ENCODE measurements at regions not wholly inside any gene's neighbourhood (a gene's known extent, or its start where the extent isn't known, plus 50 kb on each side); places are given as distances from the start of the nearest gene placed in this dataset.
"Not testable (repeated sequence)": the region's sequence is repeated elsewhere in the genome, so short reads cannot be mapped to it uniquely, and the experiment has no call there.

DNA sequence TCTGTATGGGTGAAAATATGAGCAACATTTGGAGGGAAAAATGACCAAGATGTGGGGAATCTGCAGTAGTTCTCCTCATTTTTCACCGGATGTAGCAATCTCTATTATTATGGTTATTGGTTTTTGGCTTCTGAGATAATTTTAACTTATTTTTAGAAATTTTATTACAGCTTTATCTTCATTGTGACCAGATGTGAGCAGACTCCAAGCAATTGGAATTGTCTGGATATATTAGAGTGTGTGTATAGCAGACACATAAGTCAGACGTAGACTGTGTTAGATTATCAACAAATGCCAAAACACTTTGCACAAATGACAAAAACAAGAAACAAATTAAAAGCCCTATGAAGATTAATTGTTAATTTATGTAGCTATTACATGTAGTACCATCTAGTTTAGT, 249.1 kb downstream of the DNAJB9 start:
- no peak for DNase-seq

DNA sequence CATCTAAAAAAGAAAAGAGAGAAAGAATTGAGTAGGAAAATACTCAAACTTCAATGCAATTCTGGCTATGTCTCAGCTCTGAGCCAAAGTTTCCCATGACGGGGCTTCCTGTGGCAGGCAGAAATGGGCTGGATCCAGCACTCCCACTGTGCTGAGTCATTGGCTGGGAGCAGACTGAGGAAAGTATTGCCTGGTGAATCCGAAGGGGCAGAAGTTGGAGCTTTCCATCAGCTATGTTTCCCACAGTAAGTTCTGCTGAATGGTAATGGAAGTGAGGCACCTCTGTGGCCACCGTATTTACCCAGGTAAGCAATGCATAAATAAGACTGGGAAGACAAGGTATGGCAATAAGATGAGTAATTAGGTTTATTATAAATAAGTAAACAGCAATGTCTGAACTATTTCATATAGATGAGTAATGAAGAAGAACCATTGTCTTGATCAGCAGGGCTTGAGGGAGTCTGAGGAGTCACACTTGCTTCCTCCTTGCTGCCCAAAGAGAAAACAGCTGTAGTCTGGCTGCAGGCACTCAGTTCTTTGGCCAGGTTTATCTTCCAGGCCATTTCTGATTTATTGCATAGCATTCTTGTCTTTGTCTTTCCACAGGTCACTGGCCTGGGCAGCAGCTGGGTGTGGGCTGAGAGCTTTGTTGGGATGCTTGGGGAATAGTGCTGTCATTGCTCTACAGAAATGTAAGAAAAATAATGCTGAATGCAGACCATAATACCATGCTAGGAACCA, 255.3 kb downstream of the DNAJB9 start:
- no peak for DNase-seq

DNA sequence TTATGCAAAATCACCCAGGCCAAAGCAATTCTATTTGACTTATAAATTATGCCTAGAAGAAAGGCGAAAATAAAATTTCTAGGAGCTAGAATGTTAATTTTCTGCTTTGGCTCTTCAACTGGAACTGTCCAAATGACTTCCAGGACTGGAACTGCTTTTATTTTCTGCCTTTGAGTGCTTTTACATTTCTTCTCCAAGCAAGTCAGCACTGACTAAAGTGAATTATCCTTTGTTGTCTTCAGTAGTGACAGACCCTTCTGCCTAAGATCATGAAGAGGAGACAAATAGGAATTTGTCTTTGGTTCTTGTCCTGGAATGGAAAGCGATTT, 255.9 kb downstream of the DNAJB9 start:
- no peak for DNase-seq

DNA sequence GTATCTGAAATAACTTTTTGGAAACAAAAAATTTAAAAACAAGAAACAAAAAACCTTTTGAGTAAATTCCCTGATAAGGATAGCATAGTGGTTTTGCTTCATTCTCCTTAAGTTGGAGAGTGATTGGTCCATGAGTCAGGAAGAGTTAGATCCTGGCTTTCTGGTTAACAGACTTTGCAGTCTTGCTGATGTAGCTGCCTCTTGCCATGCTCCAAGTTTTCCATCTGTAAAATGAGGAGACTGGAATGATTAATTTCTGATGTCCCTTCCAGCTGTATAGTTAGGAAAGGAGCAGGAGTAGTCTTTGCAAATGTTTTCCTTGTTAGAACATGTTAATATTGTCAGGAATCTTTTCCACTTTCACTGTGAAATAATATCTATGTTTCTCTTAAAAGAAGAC, 266.6 kb downstream of the DNAJB9 start:
- DNase-seq: no peak

DNA sequence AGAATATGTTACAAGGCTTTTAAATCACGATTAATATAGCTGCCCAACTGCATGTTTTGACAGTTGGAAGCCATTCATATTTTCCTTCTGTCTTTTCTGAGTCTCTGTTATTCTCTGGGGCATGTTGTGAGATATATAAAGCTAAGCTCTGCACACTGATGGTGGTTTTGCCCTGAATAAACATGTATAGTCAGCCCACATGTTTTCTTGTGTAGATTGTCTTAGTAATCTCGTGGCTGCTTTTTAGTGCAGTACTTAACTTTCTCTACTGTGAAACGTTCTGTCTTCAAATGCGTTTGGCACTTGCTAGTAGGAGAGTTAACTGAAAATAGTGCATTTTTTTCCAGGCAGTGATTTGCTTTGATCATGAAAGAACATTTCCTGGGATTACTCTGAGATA, 268.5 kb downstream of the DNAJB9 start:
- DNase-seq: no peak

DNA sequence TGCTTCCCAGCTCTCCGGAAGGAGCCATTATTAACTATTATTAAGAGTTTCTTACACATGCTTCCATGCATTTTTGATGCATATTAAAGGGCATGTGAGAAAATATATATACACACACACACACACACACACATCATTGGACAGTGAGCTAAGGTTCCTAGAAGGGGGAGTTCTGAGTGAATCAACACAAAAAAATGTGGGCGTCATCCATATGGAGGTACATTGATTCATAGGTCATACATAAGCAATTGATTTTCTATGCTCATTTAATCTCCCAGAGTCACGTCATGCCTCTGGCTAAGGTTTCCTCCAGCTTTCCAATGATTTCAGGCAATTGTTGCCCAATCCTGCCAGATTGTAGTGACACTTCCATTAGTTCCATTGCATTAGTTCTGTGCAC, 269.4 kb downstream of the DNAJB9 start:
- no peak for DNase-seq

DNA sequence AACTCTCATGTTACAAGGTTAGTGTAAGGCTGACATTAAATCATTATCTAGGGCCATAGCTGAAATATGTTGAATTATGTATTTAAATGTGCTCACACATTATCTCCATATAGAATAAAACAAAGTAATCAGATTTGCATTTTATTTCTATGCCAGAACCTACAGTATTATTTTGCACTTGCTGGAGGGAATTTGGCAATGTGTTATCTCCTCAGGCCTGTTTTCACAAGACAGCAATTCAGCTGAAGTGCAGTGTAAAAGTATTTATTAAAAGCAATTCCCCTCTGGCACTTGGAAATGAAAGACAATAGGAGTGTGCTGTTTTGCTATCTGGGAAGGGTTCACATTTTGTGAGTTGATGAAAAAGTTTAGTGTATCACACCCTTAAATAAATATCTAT, 276.3 kb downstream of the DNAJB9 start:
- DNase-seq: no peak

DNA sequence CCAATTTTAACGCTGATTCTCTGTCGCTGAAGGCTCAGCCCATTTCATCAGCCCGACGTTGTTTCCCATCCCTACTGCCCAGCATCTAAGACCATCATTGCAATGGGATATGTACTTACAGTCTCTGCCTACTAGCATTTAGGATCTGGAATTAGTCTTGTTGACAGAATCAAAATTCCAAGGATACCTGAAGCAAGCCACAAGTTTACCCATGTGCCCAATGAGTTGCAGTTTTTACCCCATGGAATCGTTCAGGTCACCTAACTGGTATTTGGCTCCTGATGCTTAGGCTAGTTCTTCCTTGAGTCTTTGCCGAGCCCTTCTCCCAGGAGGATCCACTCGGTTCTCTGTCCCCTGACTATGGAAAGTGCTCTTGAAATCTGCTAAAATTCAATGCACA, 276.8 kb downstream of the DNAJB9 start:
- DNase-seq: no peak

DNA sequence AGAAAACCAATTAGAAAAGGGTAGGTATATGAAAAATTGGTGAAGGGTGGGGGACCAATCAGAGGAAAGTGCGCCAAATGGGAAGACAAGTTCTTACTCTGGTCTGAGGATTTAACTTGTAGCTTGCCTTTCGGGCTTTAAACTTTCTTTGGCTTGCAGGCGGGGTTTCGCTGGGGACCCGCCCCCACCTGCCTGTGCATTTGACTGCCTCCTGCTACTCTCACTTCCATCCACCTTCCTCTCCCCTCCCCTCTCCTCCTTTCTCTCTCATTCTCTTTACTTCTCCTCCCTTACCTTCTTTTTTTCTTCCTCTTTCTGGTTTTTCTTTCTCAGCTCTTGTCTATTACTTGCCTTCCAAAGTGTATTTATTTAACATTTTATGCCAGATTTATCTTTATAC, 278.8 kb downstream of the DNAJB9 start:
- no peak for DNase-seq

DNA sequence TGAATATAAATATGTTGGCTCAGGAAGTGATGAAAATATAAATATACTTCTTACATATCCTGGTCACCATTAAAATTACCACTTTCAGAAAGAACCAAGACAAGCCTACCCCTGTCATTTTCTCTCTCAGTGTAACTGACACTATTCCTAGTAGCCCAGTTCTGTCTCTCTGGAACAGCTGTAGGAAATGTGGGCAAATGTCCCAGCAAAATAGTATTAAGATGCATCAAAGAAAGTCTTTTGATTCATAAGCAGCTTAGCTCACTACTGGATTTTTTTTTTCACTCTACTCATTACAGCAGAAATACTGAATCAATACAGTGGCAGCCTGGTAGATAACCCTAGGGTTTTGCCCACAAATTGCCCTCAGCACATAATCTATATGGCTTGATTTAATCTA, 290.9 kb downstream of the DNAJB9 start:
- no peak for DNase-seq

DNA sequence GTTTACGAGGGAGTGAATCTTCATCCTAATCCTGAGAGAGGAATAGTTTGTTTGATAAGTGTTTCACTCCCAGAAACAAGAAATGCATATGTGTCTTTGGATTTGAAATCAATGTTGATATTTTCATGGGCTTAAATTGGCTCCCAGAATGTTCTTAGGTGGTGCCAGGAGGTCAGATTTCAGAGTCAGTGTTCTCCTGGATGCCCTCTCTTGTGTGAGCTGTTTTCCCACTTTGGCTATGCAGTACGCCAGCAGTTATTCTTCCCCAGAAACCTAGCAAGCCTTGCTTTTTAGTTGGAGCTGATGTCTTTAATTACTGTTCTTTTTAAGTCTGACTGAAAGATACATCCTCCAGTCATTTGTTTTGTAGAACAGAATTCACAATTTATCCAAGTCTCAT, 291.4 kb downstream of the DNAJB9 start:
- DNase-seq: no peak

DNA sequence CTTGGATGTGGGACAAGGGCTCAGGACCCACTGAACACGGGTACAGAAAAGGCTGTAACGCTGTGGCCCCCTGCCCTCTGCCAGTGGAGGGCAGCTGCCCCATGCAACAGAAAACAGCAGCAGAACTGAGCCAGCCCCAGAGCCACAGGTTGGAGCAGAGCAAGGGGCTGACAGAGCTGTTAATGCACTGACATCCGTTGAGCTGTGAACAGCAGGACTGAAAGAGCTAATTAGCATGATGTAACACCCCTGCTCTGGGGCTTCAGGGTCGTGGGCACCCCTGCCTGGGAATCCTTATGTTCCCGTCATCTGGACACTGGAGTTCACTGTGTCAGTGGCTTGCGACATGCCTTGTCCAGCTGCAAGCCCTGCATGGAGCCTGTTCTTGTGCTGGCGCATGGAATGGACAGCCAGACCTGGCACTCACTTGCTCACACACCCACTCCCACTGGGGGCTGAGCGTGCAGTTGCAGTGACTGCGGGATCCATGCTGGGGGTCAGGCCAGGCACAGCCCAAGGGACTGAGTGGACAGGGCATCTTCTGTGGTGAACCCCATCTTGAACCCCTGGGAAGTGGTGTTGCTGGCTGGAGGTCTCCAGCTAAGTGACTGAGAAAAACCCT, 293.7 kb downstream of the DNAJB9 start:
- no peak for DNase-seq

DNA sequence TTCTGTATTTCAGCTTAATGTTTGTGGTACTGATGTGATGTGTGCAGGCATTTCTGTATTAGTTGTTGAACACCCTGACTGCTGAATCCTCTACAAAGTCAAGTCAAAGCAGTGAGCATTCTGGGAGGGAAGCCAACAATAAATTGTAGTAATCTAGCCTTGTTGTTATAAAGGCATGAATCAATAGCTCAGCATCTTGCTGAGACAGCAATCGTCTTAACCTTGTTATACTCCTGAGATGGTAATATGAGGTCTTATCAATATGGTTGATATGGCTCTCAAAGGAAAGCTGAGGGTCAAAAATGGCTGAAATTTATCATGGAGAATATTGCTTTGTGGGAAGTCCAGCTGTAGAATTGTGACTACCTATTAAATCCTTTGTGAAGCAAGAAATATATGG, 299.4 kb downstream of the DNAJB9 start:
- DNase-seq: no peak

DNA sequence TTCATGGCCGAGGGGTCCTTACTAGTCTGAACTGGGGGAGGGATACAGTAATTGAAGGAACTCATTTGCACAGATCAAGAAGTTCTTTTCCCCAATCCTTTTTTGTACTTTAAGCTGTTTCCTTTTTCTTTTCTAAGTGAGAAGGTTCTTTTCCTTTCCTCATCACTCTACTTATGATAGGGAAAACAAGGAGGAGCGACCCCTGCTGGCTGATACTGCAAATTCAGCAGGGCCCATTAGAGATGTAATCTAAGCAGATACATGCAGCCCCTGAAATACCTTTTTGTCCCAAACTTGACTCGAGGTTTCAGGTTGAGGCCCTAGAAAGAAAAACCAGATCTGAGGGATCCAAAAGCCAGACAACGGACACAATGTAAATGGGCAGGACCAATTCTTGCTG, 305.5 kb downstream of the DNAJB9 start:
- DNase-seq: peak in 1 of 3 experiments; percentile 10

DNA sequence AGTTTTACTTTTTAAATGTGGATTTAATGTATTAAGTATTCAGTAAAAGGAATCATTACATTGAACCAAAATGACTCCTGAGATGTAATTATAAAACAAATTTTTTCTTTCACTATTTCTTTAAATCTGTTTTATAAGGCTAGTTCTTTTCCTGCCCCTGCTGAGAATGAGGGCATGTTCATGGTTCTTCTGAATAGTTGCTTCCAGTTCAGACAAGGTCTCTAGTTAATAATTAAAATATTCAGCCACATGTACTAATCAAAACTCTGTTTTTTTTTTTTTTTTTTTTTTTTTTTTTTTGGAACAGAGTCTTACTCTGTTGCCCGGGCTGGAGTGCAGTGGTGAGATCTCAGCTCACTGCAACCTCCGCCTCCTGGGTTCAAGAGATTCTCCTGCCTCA, 321.2 kb downstream of the DNAJB9 start:
- DNase-seq: no peak

DNA sequence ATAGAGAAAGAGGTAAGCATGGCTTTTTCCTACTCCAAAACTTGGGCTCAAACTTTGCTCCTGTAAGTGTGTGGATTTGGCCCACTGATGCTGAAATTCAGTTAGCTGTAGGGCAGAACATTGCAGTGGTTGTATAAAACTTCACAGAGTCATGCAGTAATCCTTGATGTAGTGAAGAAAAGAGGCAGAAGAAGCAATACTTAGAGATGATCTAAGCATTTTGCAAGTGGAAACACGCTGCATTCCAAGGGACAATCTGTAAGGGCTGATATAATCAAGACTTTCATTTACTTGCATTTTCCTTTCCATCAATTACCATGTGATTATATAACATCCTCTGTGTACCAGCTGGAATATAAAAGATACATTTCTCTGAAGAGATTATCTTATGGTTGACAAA, 338.8 kb downstream of the DNAJB9 start:
- no peak for DNase-seq

DNA sequence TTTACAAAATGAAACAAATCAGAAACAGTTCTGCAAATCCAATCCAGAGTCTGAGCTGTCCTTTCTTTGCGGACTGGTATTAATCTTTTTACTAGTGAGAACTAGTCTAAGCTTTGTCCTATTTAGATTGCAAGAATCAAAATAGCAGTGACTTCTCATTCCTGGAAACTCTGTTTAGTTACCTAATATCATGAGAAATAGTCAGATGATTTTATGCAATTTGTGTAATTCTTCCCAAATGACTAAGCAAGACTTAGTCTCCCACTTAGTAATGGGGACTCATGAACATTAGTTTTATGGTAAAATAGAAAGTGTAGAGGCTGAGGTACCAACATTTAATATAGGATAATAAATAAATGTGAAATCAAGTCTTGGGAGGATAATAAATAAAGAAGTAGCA, 341.3 kb downstream of the DNAJB9 start:
- DNase-seq: no peak

DNA sequence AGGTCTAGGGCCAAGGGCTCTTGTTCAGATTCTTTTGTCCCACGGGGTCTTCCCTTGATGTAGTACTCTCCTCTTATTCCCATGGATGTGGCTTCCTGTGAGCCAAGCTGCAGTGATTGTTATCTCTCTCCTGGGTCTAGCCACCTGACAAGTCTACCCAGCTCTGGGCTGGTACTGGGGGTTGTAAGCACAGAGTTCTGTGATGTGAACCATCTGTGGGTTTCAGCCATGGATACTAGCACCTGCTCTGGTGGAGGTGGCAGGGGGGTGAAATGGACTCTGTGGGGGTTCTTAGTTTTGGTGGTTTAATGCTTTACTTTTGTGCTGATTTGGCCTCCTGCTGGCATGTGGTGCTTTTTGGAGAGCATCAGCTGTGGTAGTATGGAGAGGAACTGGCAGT, 350.8 kb downstream of the DNAJB9 start:
- DNase-seq: no peak

DNA sequence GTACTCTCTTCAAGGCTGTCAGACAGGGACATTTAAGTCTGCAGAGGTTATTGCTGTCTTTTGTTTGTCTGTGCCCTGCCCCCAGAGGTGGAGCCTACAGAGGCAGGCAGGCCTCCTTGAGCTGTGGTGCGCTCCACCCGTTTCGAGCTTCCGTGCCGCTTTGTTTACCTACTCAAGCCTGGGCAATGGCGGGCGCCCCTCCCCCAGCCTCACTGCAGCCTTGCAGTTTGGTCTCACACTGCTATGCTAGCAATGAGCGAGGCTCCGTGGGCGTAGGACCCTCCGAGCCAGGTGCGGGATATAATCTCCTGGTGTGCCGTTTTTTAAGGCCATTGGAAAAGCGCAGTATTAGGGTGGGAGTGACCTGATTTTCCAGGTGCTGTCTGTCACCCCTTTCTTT, 373.4 kb downstream of the DNAJB9 start:
- DNase-seq: not testable (repeated sequence)

DNA sequence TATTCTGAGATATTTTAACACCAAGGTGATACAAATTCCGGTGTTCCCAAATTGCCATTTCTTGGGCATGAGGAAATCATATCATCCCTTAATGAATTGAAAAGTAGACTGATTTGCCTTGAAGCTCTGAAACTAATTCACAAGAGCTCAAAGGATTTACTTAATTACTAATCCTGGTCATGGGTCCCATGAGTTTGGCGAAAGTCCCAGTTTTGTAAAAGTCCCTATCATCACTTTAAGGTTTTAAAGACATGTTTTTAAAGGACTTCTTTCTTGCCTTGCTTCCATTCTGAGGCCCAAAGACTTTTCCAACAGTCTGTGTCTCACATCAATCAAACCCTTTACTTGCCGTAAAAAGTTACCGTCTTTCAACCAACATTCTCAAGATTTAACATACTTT, 377.9 kb downstream of the DNAJB9 start:
- DNase-seq: no peak

DNA sequence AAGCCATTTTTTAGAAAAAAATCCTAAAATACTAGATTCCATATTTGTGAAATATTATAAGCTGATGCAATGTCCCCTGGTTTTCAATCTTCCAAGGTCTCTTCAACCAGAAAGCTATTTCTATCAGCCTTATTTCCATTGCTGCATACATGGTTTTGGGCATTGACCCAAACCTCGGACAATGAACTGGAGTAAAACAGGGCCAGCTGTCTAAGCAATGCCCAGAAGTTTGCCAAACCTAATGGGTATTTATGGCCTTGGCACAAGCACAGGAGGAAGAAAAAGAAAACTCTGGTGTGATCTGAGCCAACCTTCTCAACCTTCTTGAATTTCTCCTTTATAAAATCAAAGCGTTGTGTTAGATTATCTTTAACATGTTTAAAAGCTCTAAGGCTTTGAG, 402.3 kb downstream of the DNAJB9 start:
- no peak for DNase-seq

DNA sequence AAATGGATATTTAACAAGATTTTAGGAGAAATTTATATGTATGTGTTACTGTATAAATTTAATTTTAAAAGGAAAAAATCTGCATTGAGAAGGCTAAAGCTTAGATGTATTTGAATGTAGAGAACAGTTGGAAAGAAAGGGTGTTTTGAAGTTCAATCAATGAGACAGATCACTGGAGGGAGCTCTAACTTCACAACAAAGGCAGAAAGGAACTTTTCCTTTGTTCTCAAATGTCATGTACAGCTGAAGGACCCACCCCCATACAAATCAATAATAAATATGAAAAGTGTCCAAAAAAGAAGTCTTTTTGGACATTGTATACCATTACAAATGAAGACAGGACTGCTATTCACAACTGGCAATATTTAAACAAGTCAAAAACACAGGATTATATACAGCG, 403.4 kb downstream of the DNAJB9 start:
- DNase-seq: peak in 2 of 3 experiments; percentile 10 to 72

DNA sequence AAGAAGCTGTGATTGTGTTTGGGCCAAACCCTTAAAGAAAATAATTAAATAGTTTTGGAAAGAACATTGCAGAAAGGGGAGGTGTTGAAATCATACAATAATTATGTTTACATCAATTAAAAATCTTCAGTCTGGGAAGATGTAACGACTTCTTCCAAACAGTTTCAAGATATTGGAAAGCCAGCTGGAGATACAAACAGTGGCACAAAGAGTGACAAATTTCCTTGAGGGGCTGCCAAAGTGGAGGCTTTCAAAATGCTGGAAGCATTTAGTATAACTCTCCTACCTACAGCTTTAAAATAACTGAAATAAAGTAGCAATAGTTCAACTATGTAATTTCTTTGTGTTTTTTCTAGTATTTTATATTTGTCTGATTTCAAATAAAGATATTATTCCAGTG, 405.0 kb downstream of the DNAJB9 start:
- no peak for DNase-seq

DNA sequence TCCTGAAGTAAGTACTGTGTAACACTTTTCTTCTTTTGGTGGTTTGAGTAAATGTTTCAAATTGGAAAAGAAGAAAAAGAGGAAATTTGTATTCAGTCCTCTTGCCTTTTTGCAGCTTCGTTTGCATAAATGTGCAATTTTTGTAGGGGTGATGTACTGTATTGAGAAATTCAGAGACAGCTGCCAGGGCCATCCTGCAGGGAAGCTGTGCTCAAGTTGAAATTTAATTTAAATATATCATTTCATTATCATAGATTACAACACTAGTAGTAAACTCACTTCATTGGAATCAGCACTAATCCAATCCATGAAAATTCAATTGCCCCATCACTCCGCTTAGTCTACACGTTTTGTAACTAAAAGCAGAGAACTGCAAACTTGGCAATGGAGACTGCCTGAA, 415.4 kb downstream of the DNAJB9 start:
- DNase-seq: no peak

DNA sequence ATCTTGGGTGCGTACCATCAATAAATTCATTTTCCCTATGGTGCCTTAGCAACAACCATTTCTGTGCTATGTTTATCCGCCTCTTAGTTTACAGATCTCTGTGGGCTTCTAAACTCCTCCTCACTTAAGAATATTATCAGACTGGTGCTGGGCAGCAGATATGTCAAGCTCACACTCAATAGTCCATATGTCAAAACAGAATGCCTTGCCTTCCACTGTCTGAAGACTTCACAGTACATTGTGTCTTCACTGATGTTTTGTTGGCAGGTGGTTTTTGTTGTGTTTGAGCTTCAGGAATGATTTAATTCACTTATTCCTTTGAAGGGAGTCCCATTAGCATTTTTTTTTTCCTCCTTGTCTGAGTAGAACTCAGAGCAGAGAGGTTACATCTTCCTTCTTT, 419.6 kb downstream of the DNAJB9 start:
- no peak for DNase-seq

Measured in NCI-H1417 (cell line).